ENCODE measurements at regions not wholly inside any gene's neighbourhood (a gene's known extent, or its start where the extent isn't known, plus 50 kb on each side); places are given as distances from the start of the nearest gene placed in this dataset.

- TF ChIP-seq, protein P1, sequence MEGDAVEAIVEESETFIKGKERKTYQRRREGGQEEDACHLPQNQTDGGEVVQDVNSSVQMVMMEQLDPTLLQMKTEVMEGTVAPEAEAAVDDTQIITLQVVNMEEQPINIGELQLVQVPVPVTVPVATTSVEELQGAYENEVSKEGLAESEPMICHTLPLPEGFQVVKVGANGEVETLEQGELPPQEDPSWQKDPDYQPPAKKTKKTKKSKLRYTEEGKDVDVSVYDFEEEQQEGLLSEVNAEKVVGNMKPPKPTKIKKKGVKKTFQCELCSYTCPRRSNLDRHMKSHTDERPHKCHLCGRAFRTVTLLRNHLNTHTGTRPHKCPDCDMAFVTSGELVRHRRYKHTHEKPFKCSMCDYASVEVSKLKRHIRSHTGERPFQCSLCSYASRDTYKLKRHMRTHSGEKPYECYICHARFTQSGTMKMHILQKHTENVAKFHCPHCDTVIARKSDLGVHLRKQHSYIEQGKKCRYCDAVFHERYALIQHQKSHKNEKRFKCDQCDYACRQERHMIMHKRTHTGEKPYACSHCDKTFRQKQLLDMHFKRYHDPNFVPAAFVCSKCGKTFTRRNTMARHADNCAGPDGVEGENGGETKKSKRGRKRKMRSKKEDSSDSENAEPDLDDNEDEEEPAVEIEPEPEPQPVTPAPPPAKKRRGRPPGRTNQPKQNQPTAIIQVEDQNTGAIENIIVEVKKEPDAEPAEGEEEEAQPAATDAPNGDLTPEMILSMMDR (IDR thresholded peaks at IDR 0.05): no peak
- TF ChIP-seq POLR2A (IDR thresholded peaks at IDR 0.05): no peak
Measured at GRCh38 chr2:18180912-18181311, 302.4 kb downstream of the KCNS3 start.

Measured in esophagus squamous epithelium (tissue), 4 donors.